HT-29 (cell line): ENCODE measurements at regions not wholly inside any gene's neighbourhood (a gene's known extent, or its start where the extent isn't known, plus 50 kb on each side); places are given as distances from the start of the nearest gene placed in this dataset.
A peak's percentile ranks its signal among the peaks of the same experiment; 100 is the strongest.
"Not testable (repeated sequence)": the region's sequence is repeated elsewhere in the genome, so short reads cannot be mapped to it uniquely, and the experiment has no call there.

Source experiments
- DNase-seq: peaks from one replicate; pipeline ENCODE4 v3.0.0-alpha.2; 2015; ENCODE audit warnings: low spot score

- DNase-seq, result no peak
Observed at GRCh38 chr1:4171480-4172450, 271.7 kb upstream of the C1orf174 start.

- DNase-seq, result peak; percentile 22
Observed at GRCh38 chr1:4172644-4173599, 272.9 kb upstream of the C1orf174 start.

GRCh38 chr1:4173731-4174130, 273.7 kb upstream of the C1orf174 start:
- DNase-seq, result no peak

GRCh38 chr1:4174291-4175200, 274.5 kb upstream of the C1orf174 start:
- DNase-seq, result no peak

GRCh38 chr1:4175566-4176405, 275.7 kb upstream of the C1orf174 start:
- no peak for DNase-seq

- DNase-seq, result no peak
Observed at GRCh38 chr1:4176841-4177240, 276.8 kb upstream of the C1orf174 start.

- DNase-seq, result no peak
Observed at GRCh38 chr1:4177425-4178150, 277.5 kb upstream of the C1orf174 start.

- no peak for DNase-seq
Observed at GRCh38 chr1:4178501-4179113, 278.5 kb upstream of the C1orf174 start.

- no peak for DNase-seq
Observed at GRCh38 chr1:4179914-4180735, 280.1 kb upstream of the C1orf174 start.

- DNase-seq, result not testable (repeated sequence)
Observed at GRCh38 chr1:4186486-4186885, 286.4 kb upstream of the C1orf174 start.

GRCh38 chr1:4203501-4203900, 303.4 kb upstream of the C1orf174 start:
- DNase-seq, result no peak

GRCh38 chr1:4207183-4207582, 307.1 kb upstream of the C1orf174 start:
- no peak for DNase-seq

- no peak for DNase-seq
Observed at GRCh38 chr1:4207842-4208692, 308.0 kb upstream of the C1orf174 start.

- no peak for DNase-seq
Observed at GRCh38 chr1:4210043-4210442, 310.0 kb upstream of the C1orf174 start.

GRCh38 chr1:4212796-4213195, 312.7 kb upstream of the C1orf174 start:
- no peak for DNase-seq

- no peak for DNase-seq
Observed at GRCh38 chr1:4213366-4213973, 313.4 kb upstream of the C1orf174 start.

GRCh38 chr1:4214826-4215225, 314.8 kb upstream of the C1orf174 start:
- DNase-seq, result no peak
